Lower leg skin (tissue), 3 donors: ENCODE measurements at regions not wholly inside any gene's neighbourhood (a gene's known extent, or its start where the extent isn't known, plus 50 kb on each side); places are given as distances from the start of the nearest gene placed in this dataset.

Experiments used
- POLR2A ChIP-seq, 2 donors: fragments of 450-650 bp; IDR thresholded peaks; one replicate each; pipeline ENCODE4 v1.6.1; 2016 to 2017; ENCODE audit warnings: antibody characterized with exemption in 2 of 2, mild to moderate bottlenecking in 1 of 2, moderate library complexity in 1 of 2
- TF ChIP-seq, protein P1 (sequence below), 3 donors: fragments of 450-650 bp; IDR thresholded peaks; one replicate each; pipeline ENCODE4 v1.5.1; 2016; ENCODE audit warnings: antibody characterized with exemption in 3 of 3, mild to moderate bottlenecking in 3 of 3, moderate library complexity in 2 of 3

DNA sequence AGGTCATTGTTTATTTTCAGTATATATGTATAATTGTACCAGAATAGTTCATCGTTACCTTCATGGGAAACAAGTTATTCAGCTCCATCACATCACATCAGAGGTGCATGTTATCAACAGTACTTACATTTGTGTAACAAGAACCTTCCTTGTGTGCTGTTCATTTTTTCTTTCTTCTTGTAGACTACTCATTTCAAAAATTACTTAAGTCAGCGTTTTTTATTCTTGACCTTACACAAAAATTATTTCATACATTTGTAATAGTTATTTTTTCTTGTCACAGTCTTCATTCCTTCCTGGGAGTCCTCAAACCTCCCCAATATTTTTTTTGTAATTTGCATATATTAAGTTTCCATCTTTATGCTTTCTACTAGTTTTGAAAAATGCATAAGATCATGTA, 725.7 kb upstream of the ADGRB3 start:
- no peak for TF ChIP-seq POLR2A (IDR thresholded peaks at IDR 0.05)
- TF ChIP-seq, protein P1, sequence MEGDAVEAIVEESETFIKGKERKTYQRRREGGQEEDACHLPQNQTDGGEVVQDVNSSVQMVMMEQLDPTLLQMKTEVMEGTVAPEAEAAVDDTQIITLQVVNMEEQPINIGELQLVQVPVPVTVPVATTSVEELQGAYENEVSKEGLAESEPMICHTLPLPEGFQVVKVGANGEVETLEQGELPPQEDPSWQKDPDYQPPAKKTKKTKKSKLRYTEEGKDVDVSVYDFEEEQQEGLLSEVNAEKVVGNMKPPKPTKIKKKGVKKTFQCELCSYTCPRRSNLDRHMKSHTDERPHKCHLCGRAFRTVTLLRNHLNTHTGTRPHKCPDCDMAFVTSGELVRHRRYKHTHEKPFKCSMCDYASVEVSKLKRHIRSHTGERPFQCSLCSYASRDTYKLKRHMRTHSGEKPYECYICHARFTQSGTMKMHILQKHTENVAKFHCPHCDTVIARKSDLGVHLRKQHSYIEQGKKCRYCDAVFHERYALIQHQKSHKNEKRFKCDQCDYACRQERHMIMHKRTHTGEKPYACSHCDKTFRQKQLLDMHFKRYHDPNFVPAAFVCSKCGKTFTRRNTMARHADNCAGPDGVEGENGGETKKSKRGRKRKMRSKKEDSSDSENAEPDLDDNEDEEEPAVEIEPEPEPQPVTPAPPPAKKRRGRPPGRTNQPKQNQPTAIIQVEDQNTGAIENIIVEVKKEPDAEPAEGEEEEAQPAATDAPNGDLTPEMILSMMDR (IDR thresholded peaks at IDR 0.05): no peak
